HG02943 (cell line): ENCODE measurements at regions not wholly inside any gene's neighbourhood (a gene's known extent, or its start where the extent isn't known, plus 50 kb on each side); places are given as distances from the start of the nearest gene placed in this dataset.
"Not testable (repeated sequence)": the region's sequence is repeated elsewhere in the genome, so short reads cannot be mapped to it uniquely, and the experiment has no call there.

Experiments used
- ATAC-seq: cut with Tn5 transposase; IDR thresholded peaks from one replicate; pipeline ENCODE4 v1.9.1; 2021; ENCODE audit warnings: mild to moderate bottlenecking, low read depth, moderate library complexity; ENCODE audit not compliant: unreplicated experiment

GRCh38 chr16:60452646-60453045 is 1583.6 kb downstream of the CDH8 start:
- ATAC-seq, result no peak

- no peak for ATAC-seq
Observed at GRCh38 chr16:60438894-60439293, 1597.3 kb downstream of the CDH8 start.

- ATAC-seq, result no peak
Observed at GRCh38 chr16:60432472-60432871, 1603.8 kb downstream of the CDH8 start.

GRCh38 chr16:60419859-60420258 is 1616.4 kb downstream of the CDH8 start:
- ATAC-seq, result no peak

DNA sequence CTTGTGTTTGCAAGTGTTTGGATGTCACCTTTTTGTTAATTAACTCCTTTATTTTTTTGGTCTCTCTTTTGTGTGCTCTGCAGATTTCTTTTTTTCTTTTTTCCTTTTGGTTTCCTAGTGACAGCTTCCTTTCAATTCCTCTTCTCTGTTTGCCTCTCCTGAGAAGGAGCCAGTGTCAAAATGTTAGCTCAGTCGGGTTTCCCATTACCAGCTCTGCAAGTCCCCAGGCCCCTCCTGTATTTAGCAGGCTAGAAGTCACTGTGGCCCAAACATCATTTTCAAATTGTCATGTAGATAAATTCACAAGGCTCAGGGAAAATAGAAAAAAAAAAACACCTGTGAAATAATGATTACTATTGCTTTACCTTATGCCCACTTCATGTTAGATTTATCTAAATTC is 1621.6 kb downstream of the CDH8 start:
- no peak for ATAC-seq

DNA sequence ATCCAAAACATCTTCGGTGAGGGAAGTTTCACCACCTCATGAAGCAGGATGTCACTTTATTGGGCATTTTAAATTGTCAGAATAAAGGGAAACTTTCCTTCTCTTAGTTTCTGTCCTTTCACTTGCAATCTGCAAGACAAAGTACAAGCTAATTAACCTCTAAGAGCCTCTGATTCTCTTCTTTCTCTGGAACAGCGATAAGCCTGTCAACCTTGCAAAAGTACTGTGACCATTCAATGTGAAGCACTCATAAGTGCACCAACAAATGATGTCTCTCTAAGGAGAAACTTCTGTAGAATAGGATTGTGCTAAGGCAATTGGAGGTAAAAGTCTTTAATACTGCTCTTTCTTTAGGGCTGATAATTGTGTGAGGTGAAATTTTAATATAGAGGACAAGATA is 1622.3 kb downstream of the CDH8 start:
- no peak for ATAC-seq

- no peak for ATAC-seq
Observed at GRCh38 chr16:60407606-60408005, 1628.6 kb downstream of the CDH8 start.

DNA sequence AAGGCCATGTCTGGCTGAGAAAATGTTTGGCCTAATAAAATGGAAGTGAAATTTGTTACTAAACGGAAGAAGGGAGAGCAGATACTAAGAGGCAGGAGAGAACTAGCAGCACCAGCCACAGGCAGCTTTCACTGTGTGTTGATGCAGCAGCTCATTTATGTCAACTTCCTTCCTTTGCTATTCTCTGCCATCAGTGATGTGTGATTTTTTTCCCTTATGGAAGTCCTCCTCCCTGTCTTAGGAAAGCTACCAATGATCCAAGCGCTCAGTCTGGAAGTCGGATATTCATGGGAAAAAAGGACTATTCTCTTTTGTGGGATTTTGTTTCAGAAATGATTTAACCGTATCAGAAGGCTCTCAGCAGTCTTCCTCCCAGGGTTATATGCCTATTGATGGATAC is 1629.2 kb downstream of the CDH8 start:
- ATAC-seq, result no peak

DNA sequence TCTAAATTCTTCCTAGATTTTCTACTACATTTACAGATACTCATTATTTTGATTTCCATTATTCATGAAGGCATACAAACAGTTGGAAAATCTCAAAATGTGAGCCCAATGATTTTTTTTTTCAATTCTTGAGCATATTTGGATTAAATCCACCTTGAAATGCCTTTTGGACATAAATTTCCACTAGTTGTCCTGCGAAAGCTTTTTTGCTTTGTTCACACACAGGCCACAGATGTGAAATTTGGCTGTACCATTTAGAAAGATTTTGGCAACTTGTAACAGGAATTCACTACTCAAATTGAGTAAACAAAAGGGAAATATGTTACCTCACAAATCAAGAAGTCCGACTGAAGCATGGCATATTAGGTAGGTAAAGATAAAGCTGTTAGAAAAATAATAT is 1631.0 kb downstream of the CDH8 start:
- ATAC-seq, result no peak

GRCh38 chr16:60404401-60404800 is 1631.8 kb downstream of the CDH8 start:
- no peak for ATAC-seq

DNA sequence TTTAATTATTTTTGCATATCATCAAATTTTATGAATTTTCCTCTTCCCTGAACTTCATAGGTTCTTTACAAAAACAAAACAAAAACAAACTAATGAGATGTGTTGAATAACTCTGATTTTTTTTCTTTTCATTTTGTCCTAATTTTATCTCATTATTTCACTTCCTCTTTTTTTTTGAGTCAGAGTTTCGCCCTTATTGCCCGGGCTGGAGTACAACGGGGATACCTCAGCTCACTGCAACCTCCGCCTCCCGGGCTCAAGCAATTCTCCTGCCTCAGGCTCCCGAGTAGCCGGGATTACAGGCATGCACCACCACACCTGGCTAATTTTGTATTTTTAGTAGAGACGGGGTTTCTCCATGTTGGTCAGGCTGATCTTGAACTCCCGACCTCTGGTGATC is 1633.3 kb downstream of the CDH8 start:
- ATAC-seq, result not testable (repeated sequence)

DNA sequence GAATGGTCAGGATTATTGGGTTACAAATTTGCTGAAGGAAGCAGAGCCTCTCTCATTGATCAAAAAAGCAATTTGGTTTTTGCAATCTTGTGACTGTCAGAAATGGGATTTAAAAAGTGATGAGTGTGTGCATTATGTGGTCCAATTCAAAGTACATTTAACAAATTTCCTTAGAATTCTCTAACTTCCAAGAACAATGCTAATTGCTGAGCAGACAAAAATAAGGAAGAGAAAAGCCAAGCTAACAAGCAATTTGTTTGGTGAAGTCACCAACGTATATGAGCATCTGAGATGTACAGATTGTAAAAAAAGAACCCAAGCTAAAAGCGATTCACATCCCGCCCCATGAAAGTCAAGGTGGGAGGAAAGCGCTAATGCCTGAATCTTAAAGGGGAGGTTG is 1643.9 kb downstream of the CDH8 start:
- ATAC-seq, result no peak

GRCh38 chr16:60371591-60371990 is 1637.5 kb upstream of the GOT2 start:
- no peak for ATAC-seq

DNA sequence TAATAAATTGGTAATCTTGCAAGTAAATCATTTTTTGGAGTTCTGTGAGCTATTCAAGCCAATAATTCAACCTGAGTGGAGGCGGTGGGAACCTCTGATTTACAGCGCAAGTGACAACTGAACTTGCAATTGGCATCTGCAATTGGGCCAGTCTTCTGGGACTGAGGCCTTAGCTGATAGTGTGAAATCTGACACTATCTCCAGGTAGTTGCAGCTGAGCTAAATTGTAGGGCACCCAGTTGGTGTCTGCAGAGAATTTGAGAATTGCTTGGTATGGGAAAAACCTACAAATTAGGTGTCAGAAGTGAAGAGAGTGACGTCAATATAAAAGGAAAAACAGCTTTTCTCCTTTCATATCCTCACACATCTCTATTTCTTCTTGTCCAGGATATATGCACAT is 1633.6 kb upstream of the GOT2 start:
- no peak for ATAC-seq

DNA sequence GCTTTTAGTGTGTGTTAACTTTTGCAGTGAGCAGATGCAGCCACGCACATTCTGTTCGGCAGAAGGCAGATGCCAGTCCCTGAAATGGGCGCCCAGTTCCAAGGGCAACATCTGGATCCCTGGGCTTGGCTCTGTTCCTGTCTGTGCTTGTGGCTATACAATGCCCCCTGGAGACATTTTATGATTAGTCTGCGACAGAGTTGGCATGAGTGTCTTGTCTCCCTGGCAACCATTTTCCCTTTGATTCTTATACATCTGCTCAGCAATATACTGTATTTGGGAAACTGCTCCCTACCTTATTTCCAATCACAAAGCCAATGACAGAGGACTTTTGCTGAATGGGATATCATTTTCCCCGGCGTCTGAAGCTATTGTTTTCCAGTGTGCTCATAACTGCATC is 1629.5 kb upstream of the GOT2 start:
- ATAC-seq, result no peak

DNA sequence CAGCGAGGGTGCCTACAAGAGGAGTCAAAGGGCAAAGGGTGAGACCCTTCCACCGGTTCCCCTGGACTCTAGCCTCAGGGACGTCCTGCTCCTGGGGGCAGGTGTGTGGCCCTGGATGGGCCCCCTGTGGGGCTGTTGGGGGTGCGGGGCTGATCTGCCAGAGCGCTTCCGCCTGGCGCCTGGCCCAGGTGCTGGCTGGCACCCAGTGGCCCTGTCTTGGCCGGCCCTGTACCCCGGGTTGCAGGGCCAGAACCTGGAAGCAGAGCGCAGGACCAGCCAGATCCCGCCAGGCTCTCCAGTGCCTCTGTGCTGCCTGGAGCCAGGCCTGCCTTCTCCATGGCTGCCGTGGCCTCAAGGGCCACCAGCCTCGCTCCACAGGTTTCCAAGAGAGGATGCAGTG is 1625.8 kb upstream of the GOT2 start:
- ATAC-seq, result not testable (repeated sequence)

DNA sequence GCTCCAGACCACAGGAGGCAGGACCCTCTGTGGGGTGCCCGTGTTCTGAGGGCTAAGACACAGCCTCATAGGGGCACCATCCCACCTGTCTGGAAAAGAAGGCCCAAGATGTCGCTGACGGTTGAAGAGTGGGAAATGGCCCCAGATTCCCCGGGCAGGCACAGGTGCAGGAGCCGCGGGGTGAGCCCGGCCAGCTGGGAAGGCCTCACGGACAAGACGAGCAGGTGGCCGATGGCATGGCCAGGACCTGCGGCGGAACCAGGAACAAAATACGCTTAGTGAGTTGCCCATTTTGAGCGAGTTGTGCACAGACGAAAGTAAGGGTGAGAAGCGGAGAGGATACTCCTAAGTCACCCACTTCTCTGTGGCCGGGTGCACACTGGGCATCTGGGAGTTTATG is 1625.3 kb upstream of the GOT2 start:
- not testable (repeated sequence) for ATAC-seq

DNA sequence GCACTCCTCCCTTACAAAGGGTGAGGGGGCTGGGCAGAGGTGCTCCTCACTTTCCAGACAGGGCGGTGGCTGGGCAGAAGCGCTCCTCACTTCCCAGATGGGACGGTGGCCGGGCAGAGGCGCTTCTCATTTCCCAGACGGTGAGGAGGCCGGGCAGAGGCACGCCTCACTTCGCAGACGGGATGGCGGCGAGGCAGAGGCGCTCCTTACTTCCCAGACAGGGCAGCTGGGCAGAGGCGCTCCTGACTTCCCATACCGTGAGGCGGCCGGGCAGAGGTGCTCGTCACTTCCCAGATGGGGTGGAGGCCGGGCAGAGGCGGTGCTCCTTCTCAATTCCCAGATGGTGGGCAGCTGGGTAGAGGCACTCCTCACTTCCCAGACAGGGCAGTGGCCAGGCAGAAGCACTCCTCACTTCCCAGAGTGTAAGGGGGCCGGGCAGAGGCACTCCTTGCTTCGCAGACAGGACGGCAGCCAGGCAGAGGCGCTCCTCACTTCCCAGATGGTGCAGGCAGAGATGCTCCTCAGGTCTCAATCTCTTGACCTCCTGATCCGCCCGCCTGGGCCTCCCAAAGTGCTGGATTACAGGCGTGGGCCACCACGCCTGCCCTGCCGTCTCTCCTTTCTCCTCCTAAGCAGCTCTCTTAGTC is 1623.9 kb upstream of the GOT2 start:
- ATAC-seq, result not testable (repeated sequence)

GRCh38 chr16:60346256-60346655 is 1612.1 kb upstream of the GOT2 start:
- ATAC-seq, result no peak

DNA sequence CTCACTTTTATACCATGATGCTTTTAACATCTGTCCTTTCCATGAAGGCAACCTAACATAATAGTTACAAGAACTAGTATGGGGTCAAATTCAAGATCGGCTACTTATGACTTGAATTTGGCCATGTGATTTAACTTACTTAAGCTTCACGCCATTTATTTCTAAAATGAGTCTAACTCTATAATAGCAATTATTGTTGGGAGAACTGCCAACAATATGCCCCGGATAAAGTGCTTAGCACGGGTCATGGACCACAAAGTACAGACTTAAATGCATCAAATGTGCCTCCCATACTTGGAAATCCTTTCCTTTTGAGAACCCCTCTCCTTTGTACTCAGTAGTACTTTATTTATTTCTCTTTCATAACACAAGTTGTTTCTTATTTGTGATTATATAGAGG is 1603.6 kb upstream of the GOT2 start:
- ATAC-seq, result no peak

GRCh38 chr16:60331168-60331567 is 1597.1 kb upstream of the GOT2 start:
- ATAC-seq, result no peak

DNA sequence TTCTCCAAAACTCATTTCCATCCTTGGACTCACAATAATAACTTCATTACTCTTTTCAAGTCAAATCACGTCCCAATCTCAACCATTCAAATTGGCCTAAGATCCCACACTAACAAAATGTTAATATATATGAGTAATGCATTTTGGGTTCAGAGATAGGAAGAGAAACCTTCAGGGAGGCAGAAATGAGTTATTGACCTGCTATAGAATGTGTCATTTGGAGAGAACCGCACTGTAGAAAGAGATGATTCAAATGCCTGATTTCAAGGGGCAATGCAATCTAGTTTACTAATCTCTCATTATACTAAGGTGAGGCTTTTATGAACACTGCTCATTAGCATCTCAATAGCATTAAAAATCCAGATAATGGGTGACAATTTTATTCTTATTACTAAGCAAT is 1595.0 kb upstream of the GOT2 start:
- ATAC-seq, result no peak

- ATAC-seq, result no peak
Observed at GRCh38 chr16:60328152-60328551, 1594.0 kb upstream of the GOT2 start.
